IMR-90 (cell line): ENCODE measurements at regions not wholly inside any gene's neighbourhood (a gene's known extent, or its start where the extent isn't known, plus 50 kb on each side); places are given as distances from the start of the nearest gene placed in this dataset.

ENCODE experiments used
- ATAC-seq: fragments of 200-7000 bp; cut with Tn5 transposase; 2 replicates; pipeline ENCODE4 v1.9.1; 2020; ENCODE audit warnings: low read depth, mild to moderate bottlenecking, moderate library complexity
- BruUV-seq: library from RNA; stranded (reverse); fragments of 400-500 nt; replicated peaks from 2 replicates; lab custom pipeline; 2021; lab: Mats Ljungman, UMichigan
- CTCF ChIA-PET: fragments of 300-600 bp; formaldehyde crosslinking; extraction: SDS; loops from one replicate; lab custom pipeline; 2021; ENCODE audit warnings: antibody characterized with exemption; lab: Yijun Ruan, JAX
- POLR2A ChIA-PET: fragments of 300-600 bp; sonication (Branson Sonifier 250); formaldehyde crosslinking; loops from one replicate; lab custom pipeline; 2022; ENCODE audit warnings: antibody characterized with exemption; ENCODE audit not compliant: unreplicated experiment; lab: Charles Lee
- DNase-seq: peaks from one replicate; pipeline ENCODE4 v3.0.0; 2013
- H2AFZ ChIP-seq: replicated peaks from 2 replicates; pipeline ENCODE3; 2013; ENCODE audit warnings: low read length, mild to moderate bottlenecking; ENCODE audit not compliant: poor library complexity
- H2AK5ac ChIP-seq: 2 replicates; pipeline ENCODE4 v1.6.1; 2013; ENCODE audit warnings: low read depth, low read length, inconsistent platforms
- H2AK9ac ChIP-seq: replicated peaks from 2 replicates; pipeline ENCODE3; 2013; ENCODE audit warnings: mild to moderate bottlenecking, low read depth, low read length, moderate library complexity; ENCODE audit not compliant: poor library complexity
- H2BK120ac ChIP-seq: 2 replicates; pipeline ENCODE4 v1.6.1; 2013; ENCODE audit warnings: low read depth, low read length, inconsistent platforms
- H2BK15ac ChIP-seq: 3 replicates; pipeline ENCODE4 v1.6.1; 2013; ENCODE audit warnings: low read depth, low read length, inconsistent platforms
- H2BK20ac ChIP-seq: 2 replicates; pipeline ENCODE4 v1.6.1; 2013; ENCODE audit warnings: low read depth, mild to moderate bottlenecking, inconsistent platforms, low read length, moderate library complexity
- H2BK5ac ChIP-seq: 2 replicates; pipeline ENCODE4 v1.6.1; 2013; ENCODE audit warnings: mild to moderate bottlenecking, low read depth, low read length, inconsistent platforms; ENCODE audit not compliant: poor library complexity, severe bottlenecking
- H3K14ac ChIP-seq: replicated peaks from 2 replicates; pipeline ENCODE4 v1.6.1; 2013; ENCODE audit warnings: low read depth, low read length, inconsistent platforms
- H3K18ac ChIP-seq: 2 replicates; pipeline ENCODE4 v1.6.1; 2013; ENCODE audit warnings: low read depth, low read length, control low read depth
- H3K23ac ChIP-seq: 2 replicates; pipeline ENCODE4 v1.6.1; 2013; ENCODE audit warnings: low read depth, low read length, inconsistent platforms
- H3K27ac ChIP-seq: 2 replicates; pipeline ENCODE4 v1.5.1; 2013; ENCODE audit warnings: mild to moderate bottlenecking, control low read depth, low read length; ENCODE audit not compliant: insufficient read depth
- H3K27me3 ChIP-seq: 2 replicates; pipeline ENCODE4 v1.6.1; 2013; ENCODE audit warnings: low read length; ENCODE audit not compliant: control insufficient read depth, insufficient read depth
- H3K36me3 ChIP-seq: 2 replicates; pipeline ENCODE4 v1.6.1; 2013; ENCODE audit warnings: low read length, mixed read lengths; ENCODE audit not compliant: control insufficient read depth, insufficient read depth
- H3K4ac ChIP-seq: 2 replicates; pipeline ENCODE4 v1.6.1; 2013; ENCODE audit warnings: low read depth, low read length, inconsistent platforms
- H3K4me1 ChIP-seq: 2 replicates; pipeline ENCODE4 v1.6.1; 2013; ENCODE audit warnings: low read length, mixed read lengths; ENCODE audit not compliant: control insufficient read depth, insufficient read depth
- H3K4me2 ChIP-seq: 2 replicates; pipeline ENCODE4 v1.6.1; 2013; ENCODE audit warnings: low read depth, mild to moderate bottlenecking, control low read depth, low read length, moderate library complexity
- H3K4me3 ChIP-seq: 2 replicates; pipeline ENCODE4 v1.5.1; 2013; ENCODE audit warnings: low read depth, mild to moderate bottlenecking, control low read depth, low read length, moderate library complexity; ENCODE audit not compliant: insufficient read depth
- H3K56ac ChIP-seq: 2 replicates; pipeline ENCODE4 v1.6.1; 2013; ENCODE audit warnings: low read length, inconsistent platforms; ENCODE audit not compliant: insufficient read depth; ENCODE audit errors: extremely low read depth
- H3K79me1 ChIP-seq, 2 experiments: 2 replicates each; pipeline ENCODE4 v1.6.1; 2013; ENCODE audit warnings: low read length in 2 of 2, inconsistent platforms in 1 of 2, low read depth in 1 of 2
- H3K9ac ChIP-seq: 2 replicates; pipeline ENCODE4 v1.6.1; 2013; ENCODE audit warnings: low read depth, low read length, control low read depth
- H3K9me1 ChIP-seq: 2 replicates; pipeline ENCODE4 v1.6.1; 2013; ENCODE audit warnings: low read length, inconsistent platforms; ENCODE audit not compliant: insufficient read depth
- H3K9me3 ChIP-seq: 2 replicates; pipeline ENCODE4 v1.6.1; 2013; ENCODE audit warnings: low read length; ENCODE audit not compliant: control insufficient read depth, insufficient read depth
- H4K20me1 ChIP-seq: 2 replicates; pipeline ENCODE4 v1.6.1; 2013; ENCODE audit warnings: low read length, inconsistent platforms; ENCODE audit not compliant: insufficient read depth
- H4K5ac ChIP-seq: 2 replicates; pipeline ENCODE4 v1.6.1; 2013; ENCODE audit warnings: mild to moderate bottlenecking, low read depth, low read length, control low read depth
- H4K8ac ChIP-seq, 2 experiments: 2 replicates each; pipeline ENCODE4 v1.6.1; 2013; ENCODE audit warnings: low read depth in 2 of 2, low read length in 2 of 2, control low read depth in 1 of 2, inconsistent platforms in 1 of 2
- H4K91ac ChIP-seq: 2 replicates; pipeline ENCODE4 v1.6.1; 2013; ENCODE audit warnings: low read depth, low read length, inconsistent platforms; ENCODE audit not compliant: insufficient read depth
- BHLHE40 ChIP-seq: fragments of 150-350 bp; IDR thresholded peaks from 2 replicates; pipeline ENCODE4 v1.6.1; 2016; ENCODE audit warnings: mild to moderate bottlenecking, low read depth, low read length
- CEBPB ChIP-seq: IDR thresholded peaks from 2 replicates; pipeline ENCODE4 v1.6.1; 2012; ENCODE audit warnings: low read depth, low read length, improper control_type of control experiment
- ELK1 ChIP-seq: fragments of 150-350 bp; IDR thresholded peaks from 2 replicates; pipeline ENCODE4 v1.6.1; 2016; ENCODE audit warnings: low read depth, mild to moderate bottlenecking, low read length, moderate library complexity, borderline replicate concordance
- FOS ChIP-seq: fragments of 150-350 bp; IDR thresholded peaks from 2 replicates; pipeline ENCODE4 v1.6.1; 2016; ENCODE audit warnings: low read depth, low read length
- MAFK ChIP-seq: IDR thresholded peaks from 2 replicates; pipeline ENCODE4 v1.6.1; 2012; ENCODE audit warnings: low read depth, low read length, improper control_type of control experiment
- MAZ ChIP-seq: IDR thresholded peaks from 2 replicates; pipeline ENCODE4 v1.6.1; 2012; ENCODE audit warnings: low read depth, mild to moderate bottlenecking, low read length, improper control_type of control experiment, moderate library complexity, borderline replicate concordance
- MXI1 ChIP-seq: IDR thresholded peaks from 2 replicates; pipeline ENCODE4 v1.6.1; 2012; ENCODE audit warnings: low read depth, mild to moderate bottlenecking, low read length, moderate library complexity, borderline replicate concordance
- NFE2L2 ChIP-seq: fragments of 150-350 bp; IDR thresholded peaks from 2 replicates; pipeline ENCODE4 v1.6.1; 2016; ENCODE audit warnings: low read depth, mild to moderate bottlenecking, low read length
- POLR2A ChIP-seq: IDR thresholded peaks from 2 replicates; pipeline ENCODE4 v1.6.1; 2012; ENCODE audit warnings: mild to moderate bottlenecking, low read depth, low read length
- RAD21 ChIP-seq: IDR thresholded peaks from 2 replicates; pipeline ENCODE4 v1.6.1; 2012; ENCODE audit warnings: low read length, improper control_type of control experiment
- RFX5 ChIP-seq: IDR thresholded peaks from 2 replicates; pipeline ENCODE4 v1.8.0; 2012; ENCODE audit warnings: low read depth, mild to moderate bottlenecking, low read length, moderate library complexity
- USF2 ChIP-seq: fragments of 150-350 bp; IDR thresholded peaks from 2 replicates; pipeline ENCODE4 v1.6.1; 2017; ENCODE audit warnings: mild to moderate bottlenecking, antibody characterized with exemption, low read length, low read depth
- whole genome bisulfite sequencing, 2 experiments: methylation state at CpG; one replicate each; pipeline versions ENCODE4 v1.1.5 to v1.1.7; 2013; ENCODE audit warnings: missing lambda C conversion rate in 2 of 2; ENCODE audit not compliant: insufficient read length in 1 of 2; ENCODE audit errors: extremely low coverage in 2 of 2; 5-methylcytosine and 5-hydroxymethylcytosine counted together
- dilution Hi-C: fragments of 300-500 bp; cut with HindIII; formaldehyde crosslinking; loops from one replicate; pipeline ENCODE4 v1.14.3; 2018; ENCODE audit warnings: low sequenced_read_pairs; ENCODE audit not compliant: unreplicated experiment
- in situ Hi-C: fragments of 300-500 bp; cut with MboI; formaldehyde crosslinking; loops from 3 replicates; pipeline ENCODE4 v1.14.3; 2019; ENCODE audit warnings: low sequenced_read_pairs, inconsistent platforms, mixed read lengths
- intact Hi-C: fragments of 100-400 bp; cut with micrococcal nuclease; formaldehyde crosslinking; loops from 2 replicates; pipeline ENCODE4 v1.10.0; 2022
- TF ChIP-seq, protein P1 (sequence below): conservative IDR thresholded peaks from 2 replicates; pipeline ENCODE4 v1.5.1; 2012; ENCODE audit warnings: mild to moderate bottlenecking, low read depth, low read length, improper control_type of control experiment

DNA sequence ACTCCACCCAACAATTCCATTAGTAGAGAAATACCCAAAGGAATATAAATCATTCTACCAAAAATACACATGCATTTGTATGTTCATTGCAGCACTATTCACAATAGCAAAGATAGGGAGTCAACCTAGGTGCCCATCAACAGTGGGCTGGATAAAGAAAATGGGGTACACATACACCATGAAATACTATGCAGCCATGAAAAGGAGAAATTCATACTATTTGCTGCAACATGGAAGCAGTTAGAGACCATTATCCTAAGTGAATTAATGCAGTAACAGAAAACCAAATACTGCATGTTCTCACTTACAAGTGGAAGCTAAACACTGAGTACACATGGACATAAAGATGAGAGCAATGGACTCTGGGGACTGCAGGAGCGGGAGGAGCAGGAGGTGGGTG is 72.4 kb upstream of the MBOAT1 start:
- Histone ChIP-seq H3K27me3 (peaks cover 6% of the 10 kb centered on the region), H2BK15ac (no peak overlapping the region), H3K27ac (no peak overlapping the region), H2BK20ac (no peak overlapping the region), H2AFZ (no peak overlapping the region), H4K5ac (no peak overlapping the region), H3K4me1 (no peaks in the 10 kb centered on the region), H3K4me2 (no peak overlapping the region), H3K36me3 (no peaks in the 10 kb centered on the region), H2AK5ac (no peak overlapping the region), H3K18ac (no peak overlapping the region), H4K8ac (no peak overlapping the region), H2BK5ac (no peak overlapping the region), H3K9me1 (no peaks in the 10 kb centered on the region), H3K23ac (no peak overlapping the region), H3K4ac (no peak overlapping the region), H4K91ac (no peak overlapping the region), H3K79me1 (no peaks in the 10 kb centered on the region), H2BK120ac (no peak overlapping the region), H3K14ac (no peak overlapping the region), H4K20me1 (no peaks in the 10 kb centered on the region), H3K9ac (no peak overlapping the region), H3K56ac (no peak overlapping the region), H2AK9ac (no peak overlapping the region), H3K4me3 (no peak overlapping the region), H3K9me3 (0 out of 2 replicates have a peak, but pooled peaks cover 3% of the 10 kb centered on the region)
- intact Hi-C loops, result no loop called here
- no TSS peak for BruUV-seq
- dilution Hi-C loops, result no loop called here
- ATAC-seq, result no peak
- POLR2A ChIA-PET, result no interaction called here
- CTCF ChIA-PET, result no interaction called here
- no peak for DNase-seq
- TF ChIP-seq MAZ, result no peak
- no peak for TF ChIP-seq CEBPB
- TF ChIP-seq, protein P1, sequence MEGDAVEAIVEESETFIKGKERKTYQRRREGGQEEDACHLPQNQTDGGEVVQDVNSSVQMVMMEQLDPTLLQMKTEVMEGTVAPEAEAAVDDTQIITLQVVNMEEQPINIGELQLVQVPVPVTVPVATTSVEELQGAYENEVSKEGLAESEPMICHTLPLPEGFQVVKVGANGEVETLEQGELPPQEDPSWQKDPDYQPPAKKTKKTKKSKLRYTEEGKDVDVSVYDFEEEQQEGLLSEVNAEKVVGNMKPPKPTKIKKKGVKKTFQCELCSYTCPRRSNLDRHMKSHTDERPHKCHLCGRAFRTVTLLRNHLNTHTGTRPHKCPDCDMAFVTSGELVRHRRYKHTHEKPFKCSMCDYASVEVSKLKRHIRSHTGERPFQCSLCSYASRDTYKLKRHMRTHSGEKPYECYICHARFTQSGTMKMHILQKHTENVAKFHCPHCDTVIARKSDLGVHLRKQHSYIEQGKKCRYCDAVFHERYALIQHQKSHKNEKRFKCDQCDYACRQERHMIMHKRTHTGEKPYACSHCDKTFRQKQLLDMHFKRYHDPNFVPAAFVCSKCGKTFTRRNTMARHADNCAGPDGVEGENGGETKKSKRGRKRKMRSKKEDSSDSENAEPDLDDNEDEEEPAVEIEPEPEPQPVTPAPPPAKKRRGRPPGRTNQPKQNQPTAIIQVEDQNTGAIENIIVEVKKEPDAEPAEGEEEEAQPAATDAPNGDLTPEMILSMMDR, result no peak
- no peak for TF ChIP-seq RFX5
- no peak for TF ChIP-seq NFE2L2
- no peak for TF ChIP-seq POLR2A
- no peak for TF ChIP-seq MAFK
- no peak for TF ChIP-seq MXI1
- TF ChIP-seq BHLHE40, result no peak
- TF ChIP-seq FOS, result no peak
- no peak for TF ChIP-seq ELK1
- no peak for TF ChIP-seq RAD21
- TF ChIP-seq USF2, result no peak
- WGBS, 2 experiments, result no CpG with 5 or more reads among the region's 1 CpG
- in situ Hi-C loops, result no loop called here
